ENCODE measurements at regions not wholly inside any gene's neighbourhood (a gene's known extent, or its start where the extent isn't known, plus 50 kb on each side); places are given as distances from the start of the nearest gene placed in this dataset.
"Not testable (repeated sequence)": the region's sequence is repeated elsewhere in the genome, so short reads cannot be mapped to it uniquely, and the experiment has no call there.

DNA sequence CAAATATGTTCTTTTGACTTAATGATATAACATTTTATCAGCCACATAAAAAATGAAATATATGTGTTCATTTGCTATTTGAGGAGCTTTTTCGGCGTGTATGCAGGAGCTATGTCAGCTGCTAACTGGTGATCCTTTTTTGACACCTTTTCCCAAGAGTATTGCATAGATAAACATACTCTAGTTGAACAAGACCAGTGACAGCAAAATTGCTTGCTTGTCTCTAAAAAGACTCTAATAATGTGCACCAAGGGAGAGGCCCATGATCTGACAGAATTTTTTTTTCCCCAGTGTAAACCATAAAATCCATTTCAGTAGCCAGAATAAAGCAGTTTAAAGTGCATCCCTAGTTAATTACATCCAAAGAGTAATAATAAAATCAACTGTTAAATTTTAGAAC is 103.6 kb upstream of the BARHL2 start:
- dilution Hi-C loops (cut with MboI; ENCODE audit: extremely low pct_ligation_motif_present, low sequenced_read_pairs), result no loop called here

DNA sequence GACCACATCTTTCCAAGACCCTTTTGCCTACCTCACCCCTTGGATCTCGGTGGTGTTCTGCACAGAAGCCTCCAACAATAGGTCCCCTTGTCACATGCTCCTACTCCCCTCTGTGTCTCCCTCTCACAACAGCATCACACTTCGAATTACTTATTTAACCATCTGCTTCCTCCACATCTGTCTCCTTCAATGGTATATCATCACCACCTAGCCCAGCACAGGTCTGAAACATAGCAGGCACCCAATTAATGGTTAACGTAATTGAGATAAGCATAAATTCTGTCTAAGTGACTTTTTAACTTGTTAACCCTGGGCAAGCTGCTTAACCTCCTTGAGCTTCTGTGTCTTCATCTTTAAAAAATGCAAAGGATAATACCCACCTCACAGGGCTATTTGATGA is 100.3 kb upstream of the BARHL2 start:
- no peaks in the 10 kb centered on the region for H3K36me3 ChIP-seq (ENCODE audit: control insufficient read depth in 2 of 2, extremely low read depth in 1 of 2, insufficient read depth in 2 of 2, low read length in 2 of 2)
- dilution Hi-C loops (cut with MboI; ENCODE audit: extremely low pct_ligation_motif_present, low sequenced_read_pairs), result no loop called here

More for the DNA sequence above, 103.6 kb upstream of the BARHL2 start:
- peaks cover 4% of the 10 kb centered on the region for H3K27me3 ChIP-seq (ENCODE audit: control insufficient read depth, extremely low read depth, insufficient read depth, low read length)
- no peaks in the 10 kb centered on the region for H3K36me3 ChIP-seq (ENCODE audit: control insufficient read depth in 2 of 2, extremely low read depth in 1 of 2, insufficient read depth in 2 of 2, low read length in 2 of 2)
- H3K4me1 ChIP-seq (ENCODE audit: control insufficient read depth, extremely low read depth, insufficient read depth, low read length), result peaks cover 2% of the 10 kb centered on the region
- no peak overlapping the region for H2AFZ ChIP-seq (ENCODE audit: control insufficient read depth, low read length)
- no peaks in the 10 kb centered on the region for H3K9me1 ChIP-seq (ENCODE audit: control insufficient read depth, extremely low read depth, insufficient read depth, low read length)
- H3K9ac ChIP-seq (ENCODE audit: control insufficient read depth, extremely low read depth, insufficient read depth, low read length), result no peak overlapping the region
- H3K9me3 ChIP-seq (ENCODE audit: control insufficient read depth, low read depth, low read length), result no peaks in the 10 kb centered on the region
- DNase-seq (ENCODE audit: low read depth, low spot score), result no peak
- H3K4me3 ChIP-seq (ENCODE audit: control insufficient read depth in 2 of 3, extremely low read depth in 1 of 3, insufficient read depth in 2 of 3, low read depth in 1 of 3, low read length in 3 of 3), result no peak overlapping the region
- H4K20me1 ChIP-seq (ENCODE audit: control insufficient read depth, extremely low read depth, insufficient read depth, low read length), result no peaks in the 10 kb centered on the region
- no peak overlapping the region for H3K4me2 ChIP-seq (ENCODE audit: control insufficient read depth, extremely low read depth, insufficient read depth, low read depth, low read length)
- no peaks in the 10 kb centered on the region for H3K79me2 ChIP-seq (ENCODE audit: control insufficient read depth, insufficient read depth, low read length)
- no peak for TF ChIP-seq EZH2 (IDR thresholded peaks at IDR 0.05; ENCODE audit: low read length)
- no peak overlapping the region for H3K27ac ChIP-seq (ENCODE audit: control insufficient read depth, insufficient read depth, low read length)
- FAIRE-seq, result no peak

DNA sequence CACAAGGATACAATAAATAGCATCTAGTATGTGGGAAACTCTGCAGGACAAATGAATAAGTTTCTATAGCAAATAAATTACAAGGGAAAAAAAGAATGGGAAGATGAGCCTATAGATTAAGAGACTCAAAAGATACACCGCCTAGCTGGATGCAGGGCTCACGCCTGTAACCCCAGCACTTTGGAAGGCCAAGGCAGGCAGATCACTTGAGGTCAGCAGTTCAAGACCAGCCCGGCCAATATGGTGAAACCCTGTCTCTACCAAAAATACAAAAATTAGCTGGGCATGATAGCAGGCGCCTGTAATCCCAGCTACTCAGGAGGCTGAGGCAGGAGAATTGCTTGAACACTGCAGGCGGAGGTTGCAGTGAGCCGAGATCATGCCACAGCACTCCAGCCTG is 95.1 kb upstream of the BARHL2 start:
- DNase-seq (ENCODE audit: low read depth, low spot score); H2AFZ ChIP-seq (ENCODE audit: control insufficient read depth, low read length); H3K27ac ChIP-seq (ENCODE audit: control insufficient read depth, insufficient read depth, low read length); dilution Hi-C loops (cut with MboI; ENCODE audit: extremely low pct_ligation_motif_present, low sequenced_read_pairs); H3K4me2 ChIP-seq (ENCODE audit: control insufficient read depth, extremely low read depth, insufficient read depth, low read depth, low read length); H3K9me1 ChIP-seq (ENCODE audit: control insufficient read depth, extremely low read depth, insufficient read depth, low read length); H3K4me1 ChIP-seq (ENCODE audit: control insufficient read depth, extremely low read depth, insufficient read depth, low read length); H4K20me1 ChIP-seq (ENCODE audit: control insufficient read depth, extremely low read depth, insufficient read depth, low read length); H3K36me3 ChIP-seq (ENCODE audit: control insufficient read depth in 2 of 2, extremely low read depth in 1 of 2, insufficient read depth in 2 of 2, low read length in 2 of 2); FAIRE-seq; H3K4me3 ChIP-seq (ENCODE audit: control insufficient read depth in 2 of 3, extremely low read depth in 1 of 3, insufficient read depth in 2 of 3, low read depth in 1 of 3, low read length in 3 of 3); H3K79me2 ChIP-seq (ENCODE audit: control insufficient read depth, insufficient read depth, low read length); H3K27me3 ChIP-seq (ENCODE audit: control insufficient read depth, extremely low read depth, insufficient read depth, low read length); H3K9me3 ChIP-seq (ENCODE audit: control insufficient read depth, low read depth, low read length); H3K9ac ChIP-seq (ENCODE audit: control insufficient read depth, extremely low read depth, insufficient read depth, low read length): not testable (repeated sequence)

More for the DNA sequence above, 100.3 kb upstream of the BARHL2 start:
- H3K4me3 ChIP-seq (ENCODE audit: control insufficient read depth in 2 of 3, extremely low read depth in 1 of 3, insufficient read depth in 2 of 3, low read depth in 1 of 3, low read length in 3 of 3), result no peak overlapping the region
- H3K9ac ChIP-seq (ENCODE audit: control insufficient read depth, extremely low read depth, insufficient read depth, low read length), result no peak overlapping the region
- no peak for TF ChIP-seq EZH2 (IDR thresholded peaks at IDR 0.05; ENCODE audit: low read length)
- TF ChIP-seq, protein P1, sequence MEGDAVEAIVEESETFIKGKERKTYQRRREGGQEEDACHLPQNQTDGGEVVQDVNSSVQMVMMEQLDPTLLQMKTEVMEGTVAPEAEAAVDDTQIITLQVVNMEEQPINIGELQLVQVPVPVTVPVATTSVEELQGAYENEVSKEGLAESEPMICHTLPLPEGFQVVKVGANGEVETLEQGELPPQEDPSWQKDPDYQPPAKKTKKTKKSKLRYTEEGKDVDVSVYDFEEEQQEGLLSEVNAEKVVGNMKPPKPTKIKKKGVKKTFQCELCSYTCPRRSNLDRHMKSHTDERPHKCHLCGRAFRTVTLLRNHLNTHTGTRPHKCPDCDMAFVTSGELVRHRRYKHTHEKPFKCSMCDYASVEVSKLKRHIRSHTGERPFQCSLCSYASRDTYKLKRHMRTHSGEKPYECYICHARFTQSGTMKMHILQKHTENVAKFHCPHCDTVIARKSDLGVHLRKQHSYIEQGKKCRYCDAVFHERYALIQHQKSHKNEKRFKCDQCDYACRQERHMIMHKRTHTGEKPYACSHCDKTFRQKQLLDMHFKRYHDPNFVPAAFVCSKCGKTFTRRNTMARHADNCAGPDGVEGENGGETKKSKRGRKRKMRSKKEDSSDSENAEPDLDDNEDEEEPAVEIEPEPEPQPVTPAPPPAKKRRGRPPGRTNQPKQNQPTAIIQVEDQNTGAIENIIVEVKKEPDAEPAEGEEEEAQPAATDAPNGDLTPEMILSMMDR (optimal IDR thresholded peaks at IDR 0.05 in 1 of 3, IDR thresholded peaks at IDR 0.05 in 1 of 3, conservative IDR thresholded peaks at IDR 0.05 in 1 of 3; ENCODE audit: extremely low read depth in 1 of 3, insufficient read depth in 2 of 3, low read length in 3 of 3), result no peak
- no peaks in the 10 kb centered on the region for H3K9me1 ChIP-seq (ENCODE audit: control insufficient read depth, extremely low read depth, insufficient read depth, low read length)
- FAIRE-seq (no peak), DNase-seq (ENCODE audit: low read depth, low spot score) (no peak)
- H3K4me1 ChIP-seq (ENCODE audit: control insufficient read depth, extremely low read depth, insufficient read depth, low read length), result peaks cover 2% of the 10 kb centered on the region
- no peaks in the 10 kb centered on the region for H4K20me1 ChIP-seq (ENCODE audit: control insufficient read depth, extremely low read depth, insufficient read depth, low read length)
- H2AFZ ChIP-seq (ENCODE audit: control insufficient read depth, low read length), result no peak overlapping the region
- no peak overlapping the region for H3K27ac ChIP-seq (ENCODE audit: control insufficient read depth, insufficient read depth, low read length)
- H3K9me3 ChIP-seq (ENCODE audit: control insufficient read depth, low read depth, low read length), result no peaks in the 10 kb centered on the region
- no peaks in the 10 kb centered on the region for H3K79me2 ChIP-seq (ENCODE audit: control insufficient read depth, insufficient read depth, low read length)
- no peak overlapping the region for H3K4me2 ChIP-seq (ENCODE audit: control insufficient read depth, extremely low read depth, insufficient read depth, low read depth, low read length)
- H3K27me3 ChIP-seq (ENCODE audit: control insufficient read depth, extremely low read depth, insufficient read depth, low read length), result no peaks in the 10 kb centered on the region

GRCh38 chr1:90811444-90811950 is 94.4 kb upstream of the BARHL2 start:
- H3K27me3 ChIP-seq (ENCODE audit: control insufficient read depth, extremely low read depth, insufficient read depth, low read length); dilution Hi-C loops (cut with MboI; ENCODE audit: extremely low pct_ligation_motif_present, low sequenced_read_pairs); H3K36me3 ChIP-seq (ENCODE audit: control insufficient read depth in 2 of 2, extremely low read depth in 1 of 2, insufficient read depth in 2 of 2, low read length in 2 of 2); H4K20me1 ChIP-seq (ENCODE audit: control insufficient read depth, extremely low read depth, insufficient read depth, low read length); H3K4me3 ChIP-seq (ENCODE audit: control insufficient read depth in 2 of 3, extremely low read depth in 1 of 3, insufficient read depth in 2 of 3, low read depth in 1 of 3, low read length in 3 of 3); DNase-seq (ENCODE audit: low read depth, low spot score); H3K9me1 ChIP-seq (ENCODE audit: control insufficient read depth, extremely low read depth, insufficient read depth, low read length); H3K9me3 ChIP-seq (ENCODE audit: control insufficient read depth, low read depth, low read length); H2AFZ ChIP-seq (ENCODE audit: control insufficient read depth, low read length); H3K4me1 ChIP-seq (ENCODE audit: control insufficient read depth, extremely low read depth, insufficient read depth, low read length); FAIRE-seq; H3K9ac ChIP-seq (ENCODE audit: control insufficient read depth, extremely low read depth, insufficient read depth, low read length); H3K27ac ChIP-seq (ENCODE audit: control insufficient read depth, insufficient read depth, low read length); H3K4me2 ChIP-seq (ENCODE audit: control insufficient read depth, extremely low read depth, insufficient read depth, low read depth, low read length); H3K79me2 ChIP-seq (ENCODE audit: control insufficient read depth, insufficient read depth, low read length): not testable (repeated sequence)

Measured in keratinocyte (primary cell).